ENCODE measurements at regions not wholly inside any gene's neighbourhood (a gene's known extent, or its start where the extent isn't known, plus 50 kb on each side); places are given as distances from the start of the nearest gene placed in this dataset.

DNA sequence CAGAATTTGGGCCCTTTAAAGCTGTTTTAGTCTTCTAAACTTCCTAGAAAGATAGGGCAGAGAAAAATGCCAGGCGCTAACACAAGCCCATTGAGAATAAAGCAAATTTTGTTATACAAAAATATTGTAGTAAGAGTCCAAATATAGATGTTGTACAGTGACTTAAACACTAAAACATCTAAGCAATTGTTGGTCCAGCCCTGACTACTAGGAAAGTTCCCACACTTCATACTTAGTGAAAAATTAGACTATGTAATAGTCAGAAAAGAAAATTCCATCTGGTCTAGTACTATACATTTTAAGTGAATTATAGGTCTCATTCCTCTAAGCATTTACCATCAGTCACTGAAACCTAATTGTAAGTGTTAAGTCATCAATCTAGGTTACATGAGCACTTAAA lies 1518.3 kb upstream of the SLC10A2 start:
- no peak overlapping the region for H3K4me2 ChIP-seq (ENCODE audit: insufficient read depth, low read length)
- H4K20me1 ChIP-seq (ENCODE audit: insufficient read depth, low read length) = no peaks in the 10 kb centered on the region
- no peaks in the 10 kb centered on the region for H3K79me2 ChIP-seq (ENCODE audit: insufficient read depth, low read length)
- no peak overlapping the region for H3K27ac ChIP-seq (ENCODE audit: low read depth, low read length)
- no peaks in the 10 kb centered on the region for H3K4me1 ChIP-seq (ENCODE audit: insufficient read depth, low read length)
- DNase-seq (ENCODE audit: insufficient read length, low spot score, missing footprints) = no peak
- no peaks in the 10 kb centered on the region for H3K27me3 ChIP-seq (ENCODE audit: insufficient read depth, low read length)
- no peaks in the 10 kb centered on the region for H3K36me3 ChIP-seq (ENCODE audit: insufficient read depth, low read length)
- no peak overlapping the region for H3K4me3 ChIP-seq (ENCODE audit: insufficient read depth, low read length)
- H2AFZ ChIP-seq (ENCODE audit: low read length) = no peak overlapping the region
- H3K9me3 ChIP-seq (ENCODE audit: low read depth, low read length) = peaks cover 4% of the 10 kb centered on the region
- TF ChIP-seq, protein P1, sequence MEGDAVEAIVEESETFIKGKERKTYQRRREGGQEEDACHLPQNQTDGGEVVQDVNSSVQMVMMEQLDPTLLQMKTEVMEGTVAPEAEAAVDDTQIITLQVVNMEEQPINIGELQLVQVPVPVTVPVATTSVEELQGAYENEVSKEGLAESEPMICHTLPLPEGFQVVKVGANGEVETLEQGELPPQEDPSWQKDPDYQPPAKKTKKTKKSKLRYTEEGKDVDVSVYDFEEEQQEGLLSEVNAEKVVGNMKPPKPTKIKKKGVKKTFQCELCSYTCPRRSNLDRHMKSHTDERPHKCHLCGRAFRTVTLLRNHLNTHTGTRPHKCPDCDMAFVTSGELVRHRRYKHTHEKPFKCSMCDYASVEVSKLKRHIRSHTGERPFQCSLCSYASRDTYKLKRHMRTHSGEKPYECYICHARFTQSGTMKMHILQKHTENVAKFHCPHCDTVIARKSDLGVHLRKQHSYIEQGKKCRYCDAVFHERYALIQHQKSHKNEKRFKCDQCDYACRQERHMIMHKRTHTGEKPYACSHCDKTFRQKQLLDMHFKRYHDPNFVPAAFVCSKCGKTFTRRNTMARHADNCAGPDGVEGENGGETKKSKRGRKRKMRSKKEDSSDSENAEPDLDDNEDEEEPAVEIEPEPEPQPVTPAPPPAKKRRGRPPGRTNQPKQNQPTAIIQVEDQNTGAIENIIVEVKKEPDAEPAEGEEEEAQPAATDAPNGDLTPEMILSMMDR (IDR thresholded peaks at IDR 0.05; ENCODE audit: extremely low read depth, low read depth, low read length) = no peak

DNA sequence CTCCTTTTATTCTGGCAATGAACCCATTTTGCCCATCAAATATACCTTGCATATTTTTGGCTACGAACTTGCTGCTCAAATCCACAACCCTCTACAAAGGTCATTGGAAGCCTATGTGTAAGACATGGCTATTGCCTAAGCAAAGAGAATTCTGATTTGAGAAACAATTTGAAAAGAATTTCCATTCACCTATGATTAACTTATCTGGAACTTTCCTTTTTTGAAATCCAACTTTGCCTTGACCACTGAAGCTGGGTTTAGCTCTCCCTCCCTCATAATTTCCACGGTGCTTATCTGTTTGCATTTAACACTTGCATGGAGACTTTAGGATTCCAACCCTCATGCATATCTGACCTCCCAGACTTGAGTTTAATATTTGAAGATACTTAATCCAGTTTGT lies 1514.7 kb upstream of the SLC10A2 start:
- Histone ChIP-seq H3K36me3 (ENCODE audit: insufficient read depth, low read length) (no peaks in the 10 kb centered on the region), H3K4me3 (ENCODE audit: insufficient read depth, low read length) (no peak overlapping the region), H3K9me3 (ENCODE audit: low read depth, low read length) (peaks cover 4% of the 10 kb centered on the region), H4K20me1 (ENCODE audit: insufficient read depth, low read length) (no peaks in the 10 kb centered on the region), H3K4me1 (ENCODE audit: insufficient read depth, low read length) (no peaks in the 10 kb centered on the region), H3K27ac (ENCODE audit: low read depth, low read length) (no peak overlapping the region), H3K79me2 (ENCODE audit: insufficient read depth, low read length) (no peaks in the 10 kb centered on the region), H2AFZ (ENCODE audit: low read length) (no peak overlapping the region), H3K4me2 (ENCODE audit: insufficient read depth, low read length) (no peak overlapping the region), H3K27me3 (ENCODE audit: insufficient read depth, low read length) (no peaks in the 10 kb centered on the region)
- TF ChIP-seq, protein P1 (IDR thresholded peaks at IDR 0.05; ENCODE audit: extremely low read depth, low read depth, low read length) = no peak
- DNase-seq (ENCODE audit: insufficient read length, low spot score, missing footprints) = no peak

- no peak for DNase-seq (ENCODE audit: insufficient read length, low spot score, missing footprints)
- Histone ChIP-seq H3K36me3 (ENCODE audit: insufficient read depth, low read length) (no peaks in the 10 kb centered on the region), H3K4me2 (ENCODE audit: insufficient read depth, low read length) (no peak overlapping the region), H3K27ac (ENCODE audit: low read depth, low read length) (no peak overlapping the region), H4K20me1 (ENCODE audit: insufficient read depth, low read length) (no peaks in the 10 kb centered on the region), H3K4me1 (ENCODE audit: insufficient read depth, low read length) (no peaks in the 10 kb centered on the region), H3K9me3 (ENCODE audit: low read depth, low read length) (peaks cover 4% of the 10 kb centered on the region), H3K27me3 (ENCODE audit: insufficient read depth, low read length) (no peaks in the 10 kb centered on the region), H2AFZ (ENCODE audit: low read length) (no peak overlapping the region), H3K4me3 (ENCODE audit: insufficient read depth, low read length) (no peak overlapping the region), H3K79me2 (ENCODE audit: insufficient read depth, low read length) (no peaks in the 10 kb centered on the region)
- TF ChIP-seq, protein P1 (IDR thresholded peaks at IDR 0.05; ENCODE audit: extremely low read depth, low read depth, low read length) = no peak
Observed at GRCh38 chr13:104577071-104577815, 1511.0 kb upstream of the SLC10A2 start.

GRCh38 chr13:104571893-104572229 lies 1505.6 kb upstream of the SLC10A2 start:
- Histone ChIP-seq H3K27me3 (ENCODE audit: insufficient read depth, low read length) (no peaks in the 10 kb centered on the region), H3K4me1 (ENCODE audit: insufficient read depth, low read length) (no peaks in the 10 kb centered on the region), H2AFZ (ENCODE audit: low read length) (no peak overlapping the region), H3K9me3 (ENCODE audit: low read depth, low read length) (no peaks in the 10 kb centered on the region), H3K79me2 (ENCODE audit: insufficient read depth, low read length) (no peaks in the 10 kb centered on the region), H4K20me1 (ENCODE audit: insufficient read depth, low read length) (no peaks in the 10 kb centered on the region), H3K4me2 (ENCODE audit: insufficient read depth, low read length) (peak overlapping the region; percentile 51), H3K36me3 (ENCODE audit: insufficient read depth, low read length) (no peaks in the 10 kb centered on the region), H3K4me3 (ENCODE audit: insufficient read depth, low read length) (no peak overlapping the region), H3K27ac (ENCODE audit: low read depth, low read length) (no peak overlapping the region)
- TF ChIP-seq, protein P1 (IDR thresholded peaks at IDR 0.05; ENCODE audit: extremely low read depth, low read depth, low read length) = no peak
- no peak for DNase-seq (ENCODE audit: insufficient read length, low spot score, missing footprints)

Data from osteoblast (primary cell).